C1 segment of cervical spinal cord (tissue), 14 donors: ENCODE measurements at regions not wholly inside any gene's neighbourhood (a gene's known extent, or its start where the extent isn't known, plus 50 kb on each side); places are given as distances from the start of the nearest gene placed in this dataset.
"Not testable (repeated sequence)": the region's sequence is repeated elsewhere in the genome, so short reads cannot be mapped to it uniquely, and the experiment has no call there.

Experiments used
- DNase-seq, 14 donors: peaks; one replicate each; lab custom pipeline; 2025; lab: John Stamatoyannopoulos, UW

GRCh38 chrX:150119323-150119722 is 181.0 kb upstream of the EOLA2 start:
- no peak for DNase-seq

GRCh38 chrX:150125045-150125444 is 186.8 kb upstream of the EOLA2 start:
- DNase-seq: not testable (repeated sequence)

DNA sequence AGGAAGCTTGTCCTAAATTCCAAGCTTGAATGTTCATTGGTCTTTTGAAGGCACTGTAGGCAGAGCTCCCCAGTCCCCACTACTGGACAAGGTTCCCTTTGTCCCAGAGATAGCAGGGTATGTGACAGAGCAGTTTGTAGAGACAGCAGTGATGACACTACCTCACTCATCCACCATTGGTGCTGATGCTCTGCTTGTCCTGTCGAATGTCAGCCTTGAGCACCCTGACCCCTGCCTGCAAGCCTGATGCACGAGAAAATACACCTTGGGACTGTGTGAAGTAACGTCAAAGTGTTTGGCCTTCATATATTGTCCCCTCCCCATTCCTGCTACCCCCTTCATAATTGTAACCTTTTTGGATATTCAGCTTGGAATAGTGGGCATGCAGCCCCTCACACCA is 188.9 kb upstream of the EOLA2 start:
- no peak for DNase-seq

GRCh38 chrX:150143721-150144440 is 205.6 kb upstream of the EOLA2 start:
- no peak for DNase-seq

DNA sequence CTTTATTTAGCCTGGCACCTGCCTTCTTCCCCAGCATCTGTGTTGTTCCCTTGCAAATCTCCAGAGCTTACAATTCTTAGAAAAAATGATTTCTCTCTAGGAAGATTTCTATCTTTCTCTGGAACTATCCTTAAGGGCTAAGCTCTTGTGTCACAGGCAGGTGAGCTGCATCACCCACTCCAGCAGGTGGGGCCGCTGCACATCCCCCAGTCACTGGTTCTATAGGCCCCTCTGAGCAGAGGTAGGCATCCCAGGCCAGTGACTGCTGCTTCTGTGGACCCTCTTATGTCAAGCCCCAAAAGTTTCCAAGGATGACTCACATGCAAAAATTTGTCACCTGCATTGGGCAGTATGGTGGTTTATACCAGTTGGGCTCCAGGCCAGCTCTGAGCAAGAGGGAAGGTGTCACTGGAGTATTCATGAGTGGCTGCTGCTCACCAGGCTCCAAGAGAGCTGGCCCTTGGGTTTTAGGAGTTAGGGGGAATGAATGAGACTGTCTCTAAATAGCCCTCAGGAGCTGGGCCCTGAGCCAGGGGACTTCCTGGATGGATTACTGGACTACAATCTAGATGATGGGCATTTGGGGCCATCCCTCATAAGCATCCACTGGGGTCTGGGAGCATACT is 208.1 kb upstream of the EOLA2 start:
- no peak for DNase-seq

DNA sequence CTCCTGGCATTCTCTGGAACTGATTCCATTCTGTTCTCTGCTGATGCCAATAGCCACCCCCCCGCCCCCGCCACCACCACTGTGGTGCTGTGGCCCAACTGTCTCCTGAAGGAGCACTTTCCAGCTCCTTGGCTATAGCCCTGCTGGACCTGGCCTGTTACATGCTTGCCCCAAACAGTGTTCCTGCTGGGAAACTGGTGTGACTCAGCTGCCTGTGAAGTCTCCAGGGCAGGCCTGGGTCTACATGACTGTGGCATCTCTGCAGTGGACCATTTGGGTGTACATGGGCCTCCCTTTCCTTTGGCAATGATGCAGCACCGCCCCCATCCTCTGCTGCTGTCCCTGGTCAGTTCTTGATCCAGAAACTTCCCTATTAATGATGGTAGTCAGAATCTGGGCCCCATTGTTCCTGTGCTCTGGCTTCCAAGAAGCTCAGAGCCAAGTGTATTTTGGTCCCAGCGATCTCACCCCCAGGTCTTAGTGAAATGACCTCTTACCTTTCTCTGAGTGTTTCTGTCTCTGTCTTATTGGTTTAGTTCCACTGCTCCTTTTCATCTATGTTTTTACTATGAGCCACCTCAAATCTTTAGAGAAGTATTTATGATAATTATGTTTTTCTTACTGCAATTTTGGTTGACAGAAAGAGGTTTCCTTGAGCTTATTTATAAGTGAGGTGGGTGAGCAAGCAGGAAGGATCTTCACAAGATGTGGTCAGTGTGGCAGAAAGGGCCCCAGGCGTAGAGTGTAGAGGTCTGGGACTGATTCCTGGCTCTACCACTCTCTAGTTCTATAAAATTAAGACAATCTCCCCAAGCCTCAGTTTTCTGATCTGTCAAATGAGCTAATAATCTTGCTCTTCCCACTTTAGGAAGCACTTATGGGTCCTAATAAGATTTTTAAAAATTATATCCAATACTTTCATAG is 210.7 kb upstream of the EOLA2 start:
- peak in 1 of 14 donors; percentile 68 for DNase-seq

- DNase-seq: peak in 2 of 14 donors; percentile 1 to 4
These were observed 211.9 kb upstream of the EOLA2 start for GRCh38 chrX:150150076-150150779.

- no peak for DNase-seq
These were observed 212.4 kb upstream of the MAMLD1 start for GRCh38 chrX:150150780-150151125.

DNA sequence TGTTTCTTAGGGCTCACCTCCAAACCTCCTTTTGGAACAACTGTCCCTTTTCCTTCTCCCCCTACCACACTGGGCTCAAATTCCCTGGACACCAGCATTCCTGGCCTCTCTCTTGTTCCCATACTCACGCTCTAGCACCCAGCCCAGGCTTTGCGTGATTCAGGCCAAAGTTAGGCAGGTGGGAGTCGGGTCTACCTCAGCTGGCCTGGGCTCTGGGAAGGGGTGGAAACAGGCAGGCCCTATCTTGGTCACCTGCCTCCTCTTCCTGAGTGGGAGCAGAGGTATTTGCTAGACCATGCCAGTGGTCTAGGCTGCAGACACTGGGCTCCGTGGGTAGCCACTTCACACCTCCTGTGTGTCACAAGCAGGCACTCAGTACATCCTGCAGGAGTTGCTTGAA is 211.1 kb upstream of the MAMLD1 start:
- DNase-seq: no peak

- no peak for DNase-seq
These were observed 210.6 kb upstream of the MAMLD1 start for GRCh38 chrX:150152546-150152945.

GRCh38 chrX:150155436-150156035 is 207.6 kb upstream of the MAMLD1 start:
- no peak for DNase-seq

DNA sequence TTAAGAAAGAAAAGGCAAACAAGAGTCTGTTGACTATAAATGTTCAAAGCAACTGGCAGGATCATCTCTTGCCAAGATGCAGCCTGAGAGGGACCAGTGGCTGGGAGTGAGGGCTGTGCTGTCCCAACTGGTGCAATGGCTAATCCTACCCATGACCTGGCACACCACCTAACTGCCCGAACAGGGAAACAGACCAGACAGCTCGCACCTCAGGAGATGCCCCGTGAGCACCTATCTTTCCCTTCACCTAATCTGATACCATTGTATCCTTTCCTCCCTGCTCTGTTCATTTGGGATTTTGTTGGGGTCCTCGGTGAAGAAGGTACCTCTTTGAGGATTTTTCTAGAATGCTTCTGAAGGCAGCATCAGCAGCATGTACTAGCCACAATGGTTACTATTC is 206.5 kb upstream of the MAMLD1 start:
- DNase-seq: no peak

DNA sequence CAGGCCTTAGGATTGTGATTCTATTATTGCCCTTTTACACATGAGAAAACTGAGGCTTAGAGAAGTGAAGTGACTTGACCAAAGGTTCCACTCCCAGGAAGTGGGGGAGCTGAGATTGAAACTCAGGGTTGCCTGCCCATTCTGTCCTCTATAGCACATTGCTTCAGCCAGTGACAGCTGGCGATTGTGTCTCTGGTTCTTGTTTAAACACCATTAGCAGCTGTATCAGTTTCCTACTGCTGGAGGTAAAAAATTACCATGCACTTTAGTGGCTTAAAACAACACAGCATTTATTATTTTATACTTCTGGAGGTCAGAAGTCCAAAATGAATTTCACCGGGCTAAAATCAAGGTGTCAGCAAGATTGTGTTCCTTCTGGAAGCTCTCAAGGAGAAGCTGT is 205.8 kb upstream of the MAMLD1 start:
- no peak for DNase-seq

GRCh38 chrX:150158554-150159332 is 204.4 kb upstream of the MAMLD1 start:
- no peak for DNase-seq

GRCh38 chrX:150159537-150159936 is 203.6 kb upstream of the MAMLD1 start:
- DNase-seq: no peak

- no peak for DNase-seq
These were observed 202.5 kb upstream of the MAMLD1 start for GRCh38 chrX:150160656-150161055.

- peak in 1 of 14 donors; percentile 54 for DNase-seq
These were observed 201.9 kb upstream of the MAMLD1 start for GRCh38 chrX:150161193-150161592.

GRCh38 chrX:150162141-150162540 is 201.0 kb upstream of the MAMLD1 start:
- no peak for DNase-seq

DNA sequence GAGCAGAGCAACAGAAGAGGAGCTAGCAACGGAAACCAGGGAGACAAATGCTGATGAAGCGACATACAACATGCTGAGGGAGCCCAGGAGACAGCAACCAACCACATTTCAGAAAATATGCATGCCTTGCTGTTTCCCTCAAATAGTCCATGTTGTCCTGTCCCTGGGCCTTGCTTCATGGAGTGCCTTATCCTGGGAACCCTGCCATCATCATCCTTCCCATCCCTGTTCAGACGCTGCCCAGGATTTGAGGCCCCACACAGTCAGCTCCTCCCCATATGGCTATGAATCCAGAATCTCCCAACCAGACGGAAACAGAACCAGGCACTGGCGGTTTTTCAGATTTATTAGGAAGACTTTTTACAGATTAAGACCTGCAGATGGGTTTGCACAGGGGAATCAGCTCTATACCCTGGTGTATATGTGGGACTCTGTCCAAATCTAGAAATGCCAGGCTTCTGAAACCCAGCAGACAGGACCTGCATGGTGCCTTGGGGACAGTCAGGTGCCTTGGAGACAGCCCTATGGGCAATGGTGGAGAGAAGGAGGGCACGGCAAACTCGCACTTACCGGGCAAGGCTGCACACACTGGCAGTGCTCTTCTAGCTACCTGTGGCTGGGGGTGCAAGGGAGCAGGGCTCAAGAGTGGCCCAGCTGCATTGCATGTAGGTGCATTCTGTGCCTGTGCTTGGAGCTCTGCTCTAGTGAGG is 199.7 kb upstream of the MAMLD1 start:
- DNase-seq: peak in 1 of 14 donors; percentile 2
